H1 (cell line): ENCODE measurements at regions not wholly inside any gene's neighbourhood (a gene's known extent, or its start where the extent isn't known, plus 50 kb on each side); places are given as distances from the start of the nearest gene placed in this dataset.
A peak's percentile ranks its signal among the peaks of the same experiment; 100 is the strongest.

Experiments used
- CTCF ChIA-PET: fragments of 300-600 bp; sonication (Branson Sonifier 250); formaldehyde crosslinking; loops from one replicate; lab custom pipeline; 2021; ENCODE audit not compliant: partially characterized antibody; lab: Charles Lee
- POLR2A ChIA-PET: fragments of 300-600 bp; sonication (Branson Sonifier 250); formaldehyde crosslinking; loops from one replicate; lab custom pipeline; 2021; ENCODE audit warnings: inconsistent platforms; ENCODE audit not compliant: partially characterized antibody; lab: Charles Lee
- DNase-seq, 2 experiments: peaks; one replicate each; pipeline versions ENCODE4 v3.0.0 to v3.0.0-alpha.2; 2010 to 2022; ENCODE audit warnings: low spot score in 2 of 2, low read depth in 1 of 2, mixed read lengths in 1 of 2
- FAIRE-seq: peaks from 2 replicates; lab custom pipeline; 2011; peaks lifted over from hg19 to GRCh38; lab: Jason Lieb, UNC
- H2AFZ ChIP-seq: 2 replicates; pipeline ENCODE4 v1.8.1; 2012; ENCODE audit warnings: low read length, inconsistent platforms
- H2AK5ac ChIP-seq: 2 replicates; pipeline ENCODE4 v1.6.1; 2013; ENCODE audit warnings: low read depth, low read length
- H2BK120ac ChIP-seq: replicated peaks from 2 replicates; pipeline ENCODE3; 2013; ENCODE audit warnings: low read depth, low read length, inconsistent platforms
- H2BK12ac ChIP-seq: 2 replicates; pipeline ENCODE4 v1.6.1; 2013; ENCODE audit warnings: low read depth, low read length
- H2BK15ac ChIP-seq: 2 replicates; pipeline ENCODE4 v1.6.1; 2013; ENCODE audit warnings: low read length
- H2BK20ac ChIP-seq: 2 replicates; pipeline ENCODE4 v1.6.1; 2013; ENCODE audit warnings: low read length
- H2BK5ac ChIP-seq: 2 replicates; pipeline ENCODE4 v1.6.1; 2013; ENCODE audit warnings: low read depth, low read length
- H3K14ac ChIP-seq: 2 replicates; pipeline ENCODE4 v1.6.1; 2013; ENCODE audit warnings: inconsistent platforms; ENCODE audit not compliant: insufficient read length
- H3K18ac ChIP-seq: 2 replicates; pipeline ENCODE4 v1.6.1; 2013; ENCODE audit warnings: low read length; ENCODE audit errors: extremely low read depth
- H3K23ac ChIP-seq: 2 replicates; pipeline ENCODE4 v1.6.1; 2013; ENCODE audit warnings: inconsistent platforms; ENCODE audit not compliant: insufficient read length
- H3K23me2 ChIP-seq: 2 replicates; pipeline ENCODE4 v1.6.1; 2013; ENCODE audit warnings: low read depth, low read length
- H3K27ac ChIP-seq: 2 replicates; pipeline ENCODE4 v1.6.1; 2011; ENCODE audit warnings: low read depth, low read length, inconsistent platforms
- H3K27me3 ChIP-seq, 4 experiments: replicated peaks in 1 of 4; 1 replicate in 1 of 4; 2 replicates in 3 of 4; pipeline versions ENCODE4 v1.6.1 to v1.8.1; 2011 to 2013; ENCODE audit warnings: low read length in 3 of 4, mild to moderate bottlenecking in 3 of 4, inconsistent platforms in 2 of 4, mixed read lengths in 2 of 4, moderate library complexity in 1 of 4; ENCODE audit not compliant: control insufficient read depth in 3 of 4, insufficient read depth in 3 of 4; ENCODE audit errors: extremely low read depth in 1 of 4
- H3K36me3 ChIP-seq, 4 experiments: 2 replicates each; pipeline versions ENCODE4 v1.6.1 to v1.8.1; 2011 to 2013; ENCODE audit warnings: mild to moderate bottlenecking in 4 of 4, low read length in 3 of 4, moderate library complexity in 2 of 4, control low read depth in 1 of 4, inconsistent platforms in 1 of 4; ENCODE audit not compliant: insufficient read depth in 4 of 4, control insufficient read depth in 2 of 4
- H3K4ac ChIP-seq: replicated peaks from 2 replicates; pipeline ENCODE3; 2013; ENCODE audit warnings: low read length, low read depth, mixed read lengths, inconsistent platforms; ENCODE audit not compliant: insufficient read length
- H3K4me1 ChIP-seq, 4 experiments: replicated peaks in 1 of 4; 1 replicate in 1 of 4; 2 replicates in 3 of 4; pipeline versions ENCODE4 v1.6.1 to v1.8.1; 2011 to 2013; ENCODE audit warnings: low read length in 3 of 4, inconsistent platforms in 2 of 4, mixed read lengths in 1 of 4; ENCODE audit not compliant: insufficient read depth in 4 of 4, control insufficient read depth in 3 of 4
- H3K4me2 ChIP-seq, 2 experiments: 2 replicates each; pipeline versions ENCODE4 v1.6.1 to v1.8.1; 2011 to 2013; ENCODE audit warnings: low read depth in 2 of 2, low read length in 2 of 2, control low read depth in 1 of 2, inconsistent platforms in 1 of 2, mild to moderate bottlenecking in 1 of 2; ENCODE audit not compliant: insufficient read depth in 1 of 2
- H3K4me3 ChIP-seq, 4 experiments: fragments of 200-600, 300-600 bp in 1 of 4; sonication (generic), shearing (Covaris generic), sonication (Bioruptor Twin) in 1 of 4; 2 replicates each; pipeline versions ENCODE4 v1.5.1 to v1.8.1; 2011 to 2016; ENCODE audit warnings: low read length in 4 of 4, low read depth in 3 of 4, control low read depth in 2 of 4, inconsistent platforms in 2 of 4, mild to moderate bottlenecking in 2 of 4, mixed read lengths in 1 of 4, moderate library complexity in 1 of 4; ENCODE audit not compliant: insufficient read depth in 2 of 4; ENCODE audit errors: extremely low read depth in 1 of 4
- H3K56ac ChIP-seq: replicated peaks from 2 replicates; pipeline ENCODE3; 2013; ENCODE audit warnings: low read depth, mild to moderate bottlenecking, mixed read lengths, low read length, inconsistent platforms; ENCODE audit not compliant: insufficient read length
- H3K79me1 ChIP-seq: 2 replicates; pipeline ENCODE4 v1.6.1; 2013; ENCODE audit warnings: low read depth, low read length, control low read depth
- H3K79me2 ChIP-seq, 2 experiments: 2 replicates each; pipeline versions ENCODE4 v1.6.1 to v1.8.1; 2012 to 2013; ENCODE audit warnings: low read length in 2 of 2, mild to moderate bottlenecking in 2 of 2, inconsistent platforms in 1 of 2; ENCODE audit not compliant: insufficient read depth in 2 of 2, control insufficient read depth in 1 of 2
- H3K9ac ChIP-seq, 4 experiments: replicated peaks in 1 of 4; 1 replicate in 1 of 4; 2 replicates in 3 of 4; pipeline versions ENCODE4 v1.6.1 to v1.8.1; 2011 to 2013; ENCODE audit warnings: low read depth in 3 of 4, low read length in 3 of 4, control low read depth in 2 of 4, mild to moderate bottlenecking in 2 of 4, moderate library complexity in 2 of 4, inconsistent platforms in 1 of 4; ENCODE audit errors: extremely low read depth in 1 of 4
- H3K9me3 ChIP-seq, 2 experiments: 2 replicates each; pipeline versions ENCODE4 v1.6.1 to v1.8.1; 2012 to 2013; ENCODE audit warnings: mild to moderate bottlenecking in 2 of 2, moderate library complexity in 2 of 2, control low read depth in 1 of 2, inconsistent platforms in 1 of 2, low read depth in 1 of 2, low read length in 1 of 2, mixed read lengths in 1 of 2; ENCODE audit not compliant: insufficient read depth in 2 of 2
- H4K20me1 ChIP-seq, 2 experiments: replicated peaks in 1 of 2; 2 replicates each; pipeline versions ENCODE3 to v1.8.1; 2011 to 2013; ENCODE audit warnings: inconsistent platforms in 2 of 2, low read length in 2 of 2, mild to moderate bottlenecking in 1 of 2; ENCODE audit not compliant: insufficient read depth in 2 of 2, control insufficient read depth in 1 of 2
- H4K5ac ChIP-seq: 2 replicates; pipeline ENCODE4 v1.6.1; 2013; ENCODE audit warnings: low read length, low read depth, mixed read lengths, inconsistent platforms; ENCODE audit not compliant: insufficient read length
- H4K8ac ChIP-seq: 2 replicates; pipeline ENCODE4 v1.8.0; 2013; ENCODE audit warnings: mild to moderate bottlenecking, moderate library complexity, low read length, inconsistent platforms; ENCODE audit not compliant: insufficient read depth; ENCODE audit errors: extremely low read depth
- H4K91ac ChIP-seq: replicated peaks from 2 replicates; pipeline ENCODE3; 2013; ENCODE audit warnings: low read length, mixed read lengths, inconsistent platforms; ENCODE audit not compliant: insufficient read length
- POU5F1 ChIP-seq: IDR thresholded peaks from 2 replicates; pipeline ENCODE4 v1.6.1; 2011; ENCODE audit warnings: low read depth, mild to moderate bottlenecking, low read length, moderate library complexity
- WGBS, 2 experiments: shearing (Covaris generic) in 1 of 2; methylation state at CpG; one replicate each; pipeline versions ENCODE4 v1.1.6 to v1.1.7; 2013 to 2015; ENCODE audit warnings: low lambda C conversion rate in 2 of 2, mixed read lengths in 2 of 2, inconsistent platforms in 1 of 2, low coverage in 1 of 2, missing lambda C conversion rate in 1 of 2; ENCODE audit not compliant: insufficient replicate concordance in 2 of 2, insufficient coverage in 1 of 2, insufficient read length in 1 of 2; ENCODE audit errors: extremely low coverage in 1 of 2, missing lambda C conversion rate in 1 of 2; 5-methylcytosine and 5-hydroxymethylcytosine counted together

DNA sequence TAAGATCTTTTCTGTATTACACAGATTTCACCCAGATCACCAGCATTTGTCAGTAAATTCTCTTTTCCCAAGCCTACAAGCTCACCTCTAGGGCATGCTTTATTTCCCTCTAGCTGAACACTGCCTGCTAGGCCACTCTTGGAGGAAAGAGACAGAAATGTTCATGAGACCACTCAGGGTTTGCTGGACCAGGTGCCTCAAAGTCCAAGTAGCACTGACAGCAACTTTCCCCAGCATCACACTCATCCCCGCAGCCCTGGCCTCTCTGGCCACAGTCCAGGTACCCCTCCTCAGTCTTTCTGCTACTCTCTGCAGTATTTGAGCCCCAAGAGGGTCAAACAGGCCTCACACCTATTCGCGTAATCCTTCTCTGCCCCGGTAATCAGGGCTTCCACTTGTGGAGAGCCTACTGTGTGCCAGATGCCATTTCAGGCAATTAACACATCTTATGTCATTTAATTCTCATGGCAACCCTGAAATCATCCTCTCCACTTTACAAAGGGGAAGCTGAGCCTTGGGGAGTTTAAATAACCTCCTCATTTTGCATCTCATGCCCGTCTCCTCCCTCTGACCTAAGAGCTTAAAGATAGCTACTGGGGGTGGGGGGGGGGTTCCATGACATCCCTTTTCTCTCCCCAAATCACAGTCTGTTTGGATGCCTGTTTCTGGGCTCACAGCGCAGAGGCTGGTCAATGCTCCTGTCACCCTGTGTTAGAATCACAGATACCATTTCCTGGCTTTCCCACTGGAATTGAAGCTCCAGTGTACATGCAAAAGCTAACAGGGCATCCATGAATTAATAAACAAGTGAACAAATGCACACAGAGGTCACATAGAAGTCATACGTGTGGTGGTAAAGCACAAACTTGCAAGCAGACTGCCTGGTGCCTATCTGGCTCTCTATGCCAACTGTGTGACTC lies 88.5 kb downstream of the PRLHR start:
- Histone ChIP-seq H3K79me2 (no peaks in the 10 kb centered on the region), H2BK12ac (no peak overlapping the region), H3K27ac (no peak overlapping the region), H3K14ac (no peak overlapping the region), H3K9me3 (no peaks in the 10 kb centered on the region), H2AFZ (peak overlapping the region; percentile 48), H3K56ac (no peak overlapping the region), H2BK20ac (no peak overlapping the region), H4K91ac (no peak overlapping the region), H3K23ac (no peak overlapping the region), H3K79me1 (no peaks in the 10 kb centered on the region), H3K4me1 (no peaks in the 10 kb centered on the region), H2AK5ac (no peak overlapping the region), H3K36me3 (no peaks in the 10 kb centered on the region), H3K4me3 (no peak overlapping the region), H4K5ac (no peak overlapping the region), H2BK5ac (no peak overlapping the region), H3K27me3 (no peaks in the 10 kb centered on the region), H2BK15ac (no peak overlapping the region), H3K18ac (no peak overlapping the region), H3K4ac (no peak overlapping the region), H2BK120ac (no peak overlapping the region), H3K4me2 (no peak overlapping the region), H3K23me2 (no peaks in the 10 kb centered on the region), H4K20me1 (no peaks in the 10 kb centered on the region), H4K8ac (no peak overlapping the region), H3K9ac (no peak overlapping the region)
- FAIRE-seq: no peak
- DNase-seq: no peak
- CTCF ChIA-PET: no interaction called here
- 92% methylated on average over 7 of the region's 7 CpGs; no CpG with 5 or more reads in 1 of the 2 experiments for WGBS, 2 experiments
- POLR2A ChIA-PET: no interaction called here
- no peak for TF ChIP-seq POU5F1
